GM13977 (cell line): ENCODE measurements at regions not wholly inside any gene's neighbourhood (a gene's known extent, or its start where the extent isn't known, plus 50 kb on each side); places are given as distances from the start of the nearest gene placed in this dataset.

Source experiments
- DNase-seq: peaks from one replicate; pipeline ENCODE4 v3.0.0; 2012; ENCODE audit warnings: low spot score
- CTCF ChIP-seq: IDR thresholded peaks from 2 replicates; pipeline ENCODE4 v1.5.1; 2012; ENCODE audit warnings: mild to moderate bottlenecking, control low read depth; ENCODE audit not compliant: insufficient read depth; ENCODE audit errors: extremely low read depth, missing control alignments
- in situ Hi-C: fragments of 300-500 bp; cut with MboI; formaldehyde crosslinking; loops from one replicate; pipeline ENCODE4 v1.12.0; 2022; ENCODE audit warnings: low sequenced_read_pairs, low pct_unique_long_range_greater_than_20kb, mixed read lengths, inconsistent platforms; ENCODE audit not compliant: unreplicated experiment

- TF ChIP-seq CTCF = no peak
- in situ Hi-C loops = no loop called here
- DNase-seq = no peak
Observed at GRCh38 chr3:166282931-166283330, 445.7 kb upstream of the BCHE start.

GRCh38 chr3:166279636-166280035 lies 442.4 kb upstream of the BCHE start:
- in situ Hi-C loops = no loop called here
- DNase-seq = no peak
- TF ChIP-seq CTCF = no peak

GRCh38 chr3:166275024-166275390 lies 437.8 kb upstream of the BCHE start:
- in situ Hi-C loops = no loop called here
- TF ChIP-seq CTCF = no peak
- no peak for DNase-seq

GRCh38 chr3:166274351-166275023 lies 437.3 kb upstream of the BCHE start:
- in situ Hi-C loops = no loop called here
- DNase-seq = no peak
- TF ChIP-seq CTCF = no peak

- in situ Hi-C loops = no loop called here
- TF ChIP-seq CTCF = no peak
- DNase-seq = no peak
Observed at GRCh38 chr3:166270429-166270828, 433.2 kb upstream of the BCHE start.

GRCh38 chr3:166265153-166265552 lies 427.9 kb upstream of the BCHE start:
- in situ Hi-C loops = no loop called here
- TF ChIP-seq CTCF = no peak
- no peak for DNase-seq
